ENCODE measurements at regions not wholly inside any gene's neighbourhood (a gene's known extent, or its start where the extent isn't known, plus 50 kb on each side); places are given as distances from the start of the nearest gene placed in this dataset.

DNA sequence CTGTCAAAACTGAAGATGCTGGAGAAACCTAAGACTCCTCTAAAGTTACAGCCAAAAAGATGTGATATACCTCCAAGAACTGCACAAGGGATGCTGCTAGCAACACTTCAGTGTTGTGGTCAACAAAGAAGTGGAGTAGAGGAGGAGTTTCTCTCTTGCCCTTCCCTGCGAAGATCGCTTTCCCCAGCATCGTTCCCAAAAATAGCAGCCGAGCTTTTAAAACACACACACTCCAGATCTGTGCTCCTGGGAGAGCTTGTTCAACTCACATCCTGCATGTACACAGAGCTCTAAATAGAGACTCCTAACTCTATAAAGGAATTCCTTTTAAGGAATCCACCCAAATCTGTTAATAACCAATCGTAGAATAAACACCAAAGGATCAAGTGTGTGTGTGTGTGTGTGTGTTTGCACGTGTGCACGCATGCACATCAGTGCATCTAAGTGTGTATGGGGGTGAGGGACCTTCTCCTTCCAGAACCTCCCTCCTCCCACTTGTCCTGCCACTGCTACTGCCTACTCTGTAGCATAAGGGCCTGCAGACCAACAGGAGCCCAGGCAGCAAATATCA lies 58.5 kb downstream of the PSMG1 start:
- TF ChIP-seq, protein P1, sequence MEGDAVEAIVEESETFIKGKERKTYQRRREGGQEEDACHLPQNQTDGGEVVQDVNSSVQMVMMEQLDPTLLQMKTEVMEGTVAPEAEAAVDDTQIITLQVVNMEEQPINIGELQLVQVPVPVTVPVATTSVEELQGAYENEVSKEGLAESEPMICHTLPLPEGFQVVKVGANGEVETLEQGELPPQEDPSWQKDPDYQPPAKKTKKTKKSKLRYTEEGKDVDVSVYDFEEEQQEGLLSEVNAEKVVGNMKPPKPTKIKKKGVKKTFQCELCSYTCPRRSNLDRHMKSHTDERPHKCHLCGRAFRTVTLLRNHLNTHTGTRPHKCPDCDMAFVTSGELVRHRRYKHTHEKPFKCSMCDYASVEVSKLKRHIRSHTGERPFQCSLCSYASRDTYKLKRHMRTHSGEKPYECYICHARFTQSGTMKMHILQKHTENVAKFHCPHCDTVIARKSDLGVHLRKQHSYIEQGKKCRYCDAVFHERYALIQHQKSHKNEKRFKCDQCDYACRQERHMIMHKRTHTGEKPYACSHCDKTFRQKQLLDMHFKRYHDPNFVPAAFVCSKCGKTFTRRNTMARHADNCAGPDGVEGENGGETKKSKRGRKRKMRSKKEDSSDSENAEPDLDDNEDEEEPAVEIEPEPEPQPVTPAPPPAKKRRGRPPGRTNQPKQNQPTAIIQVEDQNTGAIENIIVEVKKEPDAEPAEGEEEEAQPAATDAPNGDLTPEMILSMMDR (IDR thresholded peaks at IDR 0.05), result no peak
- TF ChIP-seq POLR2A (IDR thresholded peaks at IDR 0.05), result no peak

All from sigmoid colon (tissue), 3 donors.